Tibial nerve (tissue), 4 donors: ENCODE measurements at regions not wholly inside any gene's neighbourhood (a gene's known extent, or its start where the extent isn't known, plus 50 kb on each side); places are given as distances from the start of the nearest gene placed in this dataset.

ENCODE experiments used
- DNase-seq, 2 donors: peaks; one replicate each; pipeline ENCODE4 v3.0.0-alpha.2; 2019; ENCODE audit warnings: low spot score in 2 of 2
- H3K27ac ChIP-seq, 4 donors: fragments of 200-600 bp; sonication (generic) in 3 of 4; one replicate each; pipeline ENCODE4 v1.5.1; 2017 to 2019; ENCODE audit warnings: mild to moderate bottlenecking in 1 of 4
- H3K27me3 ChIP-seq, 2 donors: fragments of 200-600 bp; sonication (generic) in 1 of 2; one replicate each; pipeline versions ENCODE4 v1.5.1 to v1.6.0; 2017 to 2019
- H3K36me3 ChIP-seq, 3 donors: fragments of 200-600 bp; sonication (generic); one replicate each; pipeline ENCODE4 v1.5.1; 2018 to 2019
- H3K4me1 ChIP-seq, 4 donors: fragments of 200-600 bp; sonication (generic) in 3 of 4; one replicate each; pipeline ENCODE4 v1.5.1; 2017 to 2019
- H3K4me3 ChIP-seq, 4 donors: fragments of 200-600 bp; sonication (generic) in 3 of 4; one replicate each; pipeline ENCODE4 v1.5.1; 2017 to 2019; ENCODE audit warnings: mild to moderate bottlenecking in 1 of 4, moderate library complexity in 1 of 4
- H3K9me3 ChIP-seq, 4 donors: fragments of 200-600 bp; sonication (generic) in 3 of 4; one replicate each; pipeline ENCODE4 v1.5.1; 2017 to 2019
- EP300 ChIP-seq, 2 donors: sonication (generic); formaldehyde crosslinking; IDR thresholded peaks; one replicate each; pipeline ENCODE4 v1.6.1; 2017; ENCODE audit warnings: antibody characterized with exemption in 2 of 2, mild to moderate bottlenecking in 1 of 2
- POLR2A ChIP-seq, 2 donors: fragments of 450-650 bp; IDR thresholded peaks; one replicate each; pipeline ENCODE4 v1.6.1; 2017; ENCODE audit warnings: antibody characterized with exemption in 2 of 2, mild to moderate bottlenecking in 2 of 2, moderate library complexity in 2 of 2
- WGBS, 2 donors: methylation state at CpG; one replicate each; pipeline ENCODE4 v1.1.5; 2018; 5-methylcytosine and 5-hydroxymethylcytosine counted together
- TF ChIP-seq, protein P1 (sequence below), 5 experiments: fragments of 200-600 bp in 3 of 5; fragments of 450-650 bp in 2 of 5; sonication (generic) in 3 of 5; IDR thresholded peaks; one replicate each; pipeline ENCODE4 v1.5.1; 2016 to 2019; ENCODE audit warnings: antibody characterized with exemption in 5 of 5, mild to moderate bottlenecking in 3 of 5, moderate library complexity in 2 of 5

- Histone ChIP-seq H3K4me3 (no peak overlapping the region), H3K9me3 (no peaks in the 10 kb centered on the region), H3K27me3 (no peaks in the 10 kb centered on the region), H3K36me3 (no peaks in the 10 kb centered on the region), H3K4me1 (peaks cover 0 to 15% (median 0%) of the 10 kb centered on the region in 4 donors), H3K27ac (peak overlapping the region in 3 of 4 donors; percentile 42 to 69 (median 63))
- TF ChIP-seq EP300 (IDR thresholded peaks at IDR 0.05) (no peak), POLR2A (IDR thresholded peaks at IDR 0.05) (no peak)
- TF ChIP-seq, protein P1, sequence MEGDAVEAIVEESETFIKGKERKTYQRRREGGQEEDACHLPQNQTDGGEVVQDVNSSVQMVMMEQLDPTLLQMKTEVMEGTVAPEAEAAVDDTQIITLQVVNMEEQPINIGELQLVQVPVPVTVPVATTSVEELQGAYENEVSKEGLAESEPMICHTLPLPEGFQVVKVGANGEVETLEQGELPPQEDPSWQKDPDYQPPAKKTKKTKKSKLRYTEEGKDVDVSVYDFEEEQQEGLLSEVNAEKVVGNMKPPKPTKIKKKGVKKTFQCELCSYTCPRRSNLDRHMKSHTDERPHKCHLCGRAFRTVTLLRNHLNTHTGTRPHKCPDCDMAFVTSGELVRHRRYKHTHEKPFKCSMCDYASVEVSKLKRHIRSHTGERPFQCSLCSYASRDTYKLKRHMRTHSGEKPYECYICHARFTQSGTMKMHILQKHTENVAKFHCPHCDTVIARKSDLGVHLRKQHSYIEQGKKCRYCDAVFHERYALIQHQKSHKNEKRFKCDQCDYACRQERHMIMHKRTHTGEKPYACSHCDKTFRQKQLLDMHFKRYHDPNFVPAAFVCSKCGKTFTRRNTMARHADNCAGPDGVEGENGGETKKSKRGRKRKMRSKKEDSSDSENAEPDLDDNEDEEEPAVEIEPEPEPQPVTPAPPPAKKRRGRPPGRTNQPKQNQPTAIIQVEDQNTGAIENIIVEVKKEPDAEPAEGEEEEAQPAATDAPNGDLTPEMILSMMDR (IDR thresholded peaks at IDR 0.05): no peak
- 52 to 56% methylated on average over 5 of the region's 5 CpGs for WGBS, 2 donors
- no peak for DNase-seq
Measured at GRCh38 chr18:48470484-48471180, 61.4 kb upstream of the ZBTB7C start.

GRCh38 chr18:48468151-48468550, 59.0 kb upstream of the ZBTB7C start:
- H3K27me3 ChIP-seq: no peaks in the 10 kb centered on the region
- H3K4me1 ChIP-seq: peaks cover 0 to 15% (median 0%) of the 10 kb centered on the region in 4 donors
- 14 to 52% methylated on average over 2 of the region's 2 CpGs for WGBS, 2 donors
- no peak for TF ChIP-seq EP300 (IDR thresholded peaks at IDR 0.05)
- TF ChIP-seq, protein P1 (IDR thresholded peaks at IDR 0.05): no peak
- no peak for TF ChIP-seq POLR2A (IDR thresholded peaks at IDR 0.05)
- H3K27ac ChIP-seq: no peak overlapping the region
- no peaks in the 10 kb centered on the region for H3K36me3 ChIP-seq
- no peak for DNase-seq
- H3K9me3 ChIP-seq: no peaks in the 10 kb centered on the region
- H3K4me3 ChIP-seq: no peak overlapping the region

DNA sequence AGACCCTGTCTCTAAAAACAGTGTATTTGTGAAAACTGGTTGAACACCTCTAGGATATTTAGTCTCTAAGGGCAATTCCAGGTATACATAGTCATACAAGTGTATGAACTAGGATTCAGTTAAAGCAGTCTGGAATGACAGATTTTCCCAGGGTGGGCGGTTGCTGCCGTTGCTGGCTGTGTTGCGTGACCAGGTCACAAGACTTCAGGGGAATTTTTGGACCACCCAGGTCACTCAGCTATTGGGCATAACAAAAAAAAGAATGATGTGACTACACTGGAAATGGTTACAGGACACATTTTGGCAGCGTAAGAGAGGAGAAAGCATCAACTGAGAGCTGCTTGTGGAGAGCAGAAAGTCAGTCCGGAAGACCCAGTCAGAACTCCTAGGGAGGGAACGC, 58.0 kb upstream of the ZBTB7C start:
- WGBS, 2 donors: 83 to 88% methylated on average over 6 of the region's 6 CpGs
- DNase-seq: no peak
- Histone ChIP-seq H3K36me3 (no peaks in the 10 kb centered on the region), H3K27ac (no peak overlapping the region), H3K4me3 (no peak overlapping the region), H3K9me3 (no peaks in the 10 kb centered on the region), H3K4me1 (peaks cover 0 to 15% (median 0%) of the 10 kb centered on the region in 4 donors), H3K27me3 (no peaks in the 10 kb centered on the region)
- no peak for TF ChIP-seq POLR2A (IDR thresholded peaks at IDR 0.05)
- TF ChIP-seq, protein P1 (IDR thresholded peaks at IDR 0.05): no peak
- TF ChIP-seq EP300 (IDR thresholded peaks at IDR 0.05): no peak

DNA sequence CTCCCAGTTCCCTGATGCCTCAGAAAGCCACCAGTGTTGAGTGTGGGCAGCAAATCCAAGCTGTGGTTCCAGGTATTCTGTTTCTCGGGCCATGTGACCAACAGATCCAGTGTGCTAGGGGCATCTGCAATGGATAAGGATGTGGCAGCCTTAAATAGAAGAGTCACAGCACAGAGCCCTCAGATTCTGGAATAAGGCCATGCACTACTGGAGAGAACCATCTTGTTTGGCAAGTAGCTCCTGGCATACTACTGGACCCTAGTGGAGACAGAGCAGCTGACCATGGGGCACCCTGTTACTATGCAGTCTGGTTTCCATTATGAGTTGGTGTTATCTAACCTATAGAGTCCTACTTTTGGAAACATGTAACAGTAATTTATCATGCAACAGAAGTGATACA, 53.3 kb upstream of the ZBTB7C start:
- H3K4me3 ChIP-seq: no peak overlapping the region
- no peaks in the 10 kb centered on the region for H3K4me1 ChIP-seq
- 92 to 96% methylated on average over 1 of the region's 1 CpG for WGBS, 2 donors
- TF ChIP-seq, protein P1 (IDR thresholded peaks at IDR 0.05): no peak
- TF ChIP-seq POLR2A (IDR thresholded peaks at IDR 0.05): no peak
- no peak for TF ChIP-seq EP300 (IDR thresholded peaks at IDR 0.05)
- H3K27me3 ChIP-seq: no peaks in the 10 kb centered on the region
- no peak for DNase-seq
- H3K9me3 ChIP-seq: no peaks in the 10 kb centered on the region
- H3K36me3 ChIP-seq: no peaks in the 10 kb centered on the region
- no peak overlapping the region for H3K27ac ChIP-seq

GRCh38 chr18:48460929-48461583, 51.9 kb upstream of the ZBTB7C start:
- TF ChIP-seq, protein P1 (IDR thresholded peaks at IDR 0.05): no peak
- TF ChIP-seq EP300 (IDR thresholded peaks at IDR 0.05) (no peak), POLR2A (IDR thresholded peaks at IDR 0.05) (no peak)
- H3K27me3 ChIP-seq: no peaks in the 10 kb centered on the region
- no peak overlapping the region for H3K27ac ChIP-seq
- no peaks in the 10 kb centered on the region for H3K9me3 ChIP-seq
- 80 to 85% methylated on average over 3 of the region's 3 CpGs for WGBS, 2 donors
- no peak overlapping the region for H3K4me3 ChIP-seq
- peaks cover 0 to 7% (median 5%) of the 10 kb centered on the region in 4 donors for H3K4me1 ChIP-seq
- no peaks in the 10 kb centered on the region for H3K36me3 ChIP-seq
- DNase-seq: no peak
